ENCODE measurements at regions not wholly inside any gene's neighbourhood (a gene's known extent, or its start where the extent isn't known, plus 50 kb on each side); places are given as distances from the start of the nearest gene placed in this dataset.
"Not testable (repeated sequence)": the region's sequence is repeated elsewhere in the genome, so short reads cannot be mapped to it uniquely, and the experiment has no call there.

DNA sequence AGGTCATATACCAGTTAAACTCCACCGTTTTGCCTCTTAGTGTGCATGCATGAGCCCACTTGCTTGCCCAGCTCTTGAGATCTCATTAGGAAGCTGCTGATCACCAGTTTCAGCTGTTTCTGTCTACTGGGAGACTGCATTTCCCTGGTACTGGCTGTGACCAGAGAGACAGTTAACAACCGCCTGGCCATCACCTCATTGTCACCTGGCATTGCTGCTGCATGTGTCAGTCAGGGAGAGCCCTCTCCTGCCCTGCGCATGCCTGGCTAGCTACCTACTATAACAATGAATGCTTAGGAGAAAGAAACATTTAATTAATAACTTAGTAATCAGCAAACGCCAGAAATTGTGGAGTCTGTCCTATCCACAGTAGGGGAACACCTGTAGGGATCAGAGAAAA, 265.8 kb upstream of the CYRIA start:
- Histone ChIP-seq H3K27ac (ENCODE audit: low read depth, low read length) (no peak overlapping the region), H3K4me3 (ENCODE audit: low read depth, low read length) (no peak overlapping the region), H3K27me3 (ENCODE audit: control insufficient read depth, insufficient read depth, low read length) (no peaks in the 10 kb centered on the region), H3K9me3 (ENCODE audit: control insufficient read depth, insufficient read depth, low read length) (no peaks in the 10 kb centered on the region)
- no peak for TF ChIP-seq CTCF (IDR thresholded peaks at IDR 0.05; ENCODE audit: low read depth, low read length)
- no peak for DNase-seq (ENCODE audit: low read depth, low spot score)
- CTCF ChIA-PET: no interaction called here
- POLR2A ChIA-PET: no interaction called here

DNA sequence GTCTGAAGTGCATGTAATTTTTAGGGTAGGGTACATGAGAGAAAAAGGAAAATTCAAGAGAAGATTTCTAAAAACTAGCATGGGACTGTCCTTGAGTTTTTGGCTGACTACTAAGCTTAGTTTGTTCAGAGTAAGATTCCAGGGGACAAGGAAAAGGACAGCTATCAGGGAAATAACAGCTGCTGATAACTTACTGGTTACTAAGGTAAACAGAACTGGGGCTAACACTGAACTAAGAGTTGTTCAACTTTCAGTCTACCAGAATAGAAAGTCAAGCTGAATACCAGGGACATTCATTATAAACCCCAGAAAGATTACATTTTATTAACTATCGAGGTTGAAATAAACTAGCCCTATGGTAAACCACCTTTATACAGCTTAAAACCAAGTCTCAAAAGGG, 261.8 kb upstream of the CYRIA start:
- ChIA-PET CTCF (no interaction called here), POLR2A (no interaction called here)
- H3K9me3 ChIP-seq (ENCODE audit: control insufficient read depth, insufficient read depth, low read length): no peaks in the 10 kb centered on the region
- H3K4me3 ChIP-seq (ENCODE audit: low read depth, low read length): no peak overlapping the region
- no peak for TF ChIP-seq CTCF (IDR thresholded peaks at IDR 0.05; ENCODE audit: low read depth, low read length)
- H3K27me3 ChIP-seq (ENCODE audit: control insufficient read depth, insufficient read depth, low read length): no peaks in the 10 kb centered on the region
- no peak overlapping the region for H3K27ac ChIP-seq (ENCODE audit: low read depth, low read length)
- DNase-seq (ENCODE audit: low read depth, low spot score): no peak

DNA sequence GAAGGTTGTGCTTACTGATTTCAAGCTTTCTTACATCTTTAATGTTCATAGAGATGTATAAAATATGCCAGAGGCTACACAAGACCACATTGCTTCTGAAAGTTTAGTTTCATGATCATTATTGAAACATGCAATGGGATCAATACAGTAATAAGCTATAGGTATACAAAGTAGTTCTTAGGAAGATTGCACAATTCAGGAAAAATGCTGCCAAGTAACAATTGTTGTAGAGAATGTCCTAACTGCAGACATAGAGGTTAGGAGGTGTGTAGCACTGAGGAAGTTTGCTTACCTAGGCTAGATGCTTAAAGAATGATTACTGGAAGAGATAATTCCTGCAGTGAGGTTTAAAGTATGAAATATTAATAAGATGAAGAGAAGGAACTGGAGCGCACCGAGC, 259.5 kb upstream of the CYRIA start:
- ChIA-PET POLR2A (no interaction called here), CTCF (no interaction called here)
- Histone ChIP-seq H3K27me3 (ENCODE audit: control insufficient read depth, insufficient read depth, low read length) (no peaks in the 10 kb centered on the region), H3K27ac (ENCODE audit: low read depth, low read length) (no peak overlapping the region), H3K4me3 (ENCODE audit: low read depth, low read length) (no peak overlapping the region), H3K9me3 (ENCODE audit: control insufficient read depth, insufficient read depth, low read length) (no peaks in the 10 kb centered on the region)
- no peak for TF ChIP-seq CTCF (IDR thresholded peaks at IDR 0.05; ENCODE audit: low read depth, low read length)
- no peak for DNase-seq (ENCODE audit: low read depth, low spot score)

DNA sequence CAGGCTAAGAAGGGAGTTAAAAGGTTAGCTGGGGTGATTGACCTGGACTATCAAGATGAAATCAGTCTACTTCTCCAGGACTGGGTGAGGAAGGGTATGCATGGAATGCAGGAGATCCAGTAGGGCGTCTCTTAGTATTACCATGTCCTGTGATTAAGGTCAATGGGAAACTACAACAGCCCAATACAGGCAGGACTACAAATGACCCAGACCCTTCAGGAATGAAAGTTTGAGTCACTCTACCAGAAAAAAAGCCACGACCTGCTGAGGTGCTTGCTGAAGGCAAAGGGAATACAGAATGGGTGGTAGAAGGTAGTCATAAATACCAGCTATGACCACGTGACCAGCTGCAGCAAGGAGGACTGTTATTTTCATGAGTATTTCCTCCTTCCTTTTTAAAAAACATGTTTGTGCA, 249.7 kb upstream of the CYRIA start:
- POLR2A ChIA-PET; CTCF ChIA-PET; H3K27me3 ChIP-seq (ENCODE audit: control insufficient read depth, insufficient read depth, low read length); DNase-seq (ENCODE audit: low read depth, low spot score); H3K9me3 ChIP-seq (ENCODE audit: control insufficient read depth, insufficient read depth, low read length); H3K27ac ChIP-seq (ENCODE audit: low read depth, low read length); H3K4me3 ChIP-seq (ENCODE audit: low read depth, low read length): not testable (repeated sequence)

DNA sequence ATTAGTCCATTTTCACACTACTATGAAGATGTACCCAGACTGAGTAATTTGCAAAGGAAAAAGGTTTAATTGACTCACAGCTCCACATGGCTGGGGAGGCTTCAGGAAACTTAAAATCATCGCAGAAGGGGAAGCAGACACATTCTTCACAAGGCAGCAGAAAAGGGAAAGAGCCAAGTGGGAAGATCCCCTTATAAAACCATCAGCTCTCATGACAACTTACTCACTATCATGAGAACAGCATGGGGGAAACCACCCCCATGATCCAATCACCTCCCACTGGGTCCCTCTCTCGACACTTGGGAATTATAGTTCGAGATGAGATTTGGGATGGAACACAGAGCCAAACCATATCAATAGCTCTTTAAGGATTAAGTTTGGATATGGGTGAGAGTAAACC, 246.1 kb upstream of the CYRIA start:
- no peak for DNase-seq (ENCODE audit: low read depth, low spot score)
- Histone ChIP-seq H3K27ac (ENCODE audit: low read depth, low read length) (no peak overlapping the region), H3K9me3 (ENCODE audit: control insufficient read depth, insufficient read depth, low read length) (no peaks in the 10 kb centered on the region), H3K27me3 (ENCODE audit: control insufficient read depth, insufficient read depth, low read length) (no peaks in the 10 kb centered on the region), H3K4me3 (ENCODE audit: low read depth, low read length) (no peak overlapping the region)
- ChIA-PET CTCF (interaction anchor here (0.6 kb wide), 1 partner anchor 238 kb away, joined by 3 read pairs; no protein-coding TSS in a partner anchor), POLR2A (no interaction called here)
- TF ChIP-seq CTCF (IDR thresholded peaks at IDR 0.05; ENCODE audit: low read depth, low read length): no peak

GRCh38 chr2:16908656-16909055, 243.0 kb upstream of the CYRIA start:
- Histone ChIP-seq H3K9me3 (ENCODE audit: control insufficient read depth, insufficient read depth, low read length) (no peaks in the 10 kb centered on the region), H3K27me3 (ENCODE audit: control insufficient read depth, insufficient read depth, low read length) (no peaks in the 10 kb centered on the region), H3K4me3 (ENCODE audit: low read depth, low read length) (no peak overlapping the region), H3K27ac (ENCODE audit: low read depth, low read length) (no peak overlapping the region)
- no peak for DNase-seq (ENCODE audit: low read depth, low spot score)
- no peak for TF ChIP-seq CTCF (IDR thresholded peaks at IDR 0.05; ENCODE audit: low read depth, low read length)
- POLR2A ChIA-PET: no interaction called here
- CTCF ChIA-PET: no interaction called here

Measured in AG04450 (cell line).